Activated B cell treated with CpG ODN at 0.5 μM for 24 hours (primary cell): ENCODE measurements at regions not wholly inside any gene's neighbourhood (a gene's known extent, or its start where the extent isn't known, plus 50 kb on each side); places are given as distances from the start of the nearest gene placed in this dataset.

Source experiments
- ATAC-seq: fragments of 200-7000 bp; cut with Tn5 transposase; one replicate; pipeline ENCODE4 v1.10.0; 2021; ENCODE audit warnings: low read depth, mild to moderate bottlenecking, moderate library complexity
- CTCF ChIA-PET: fragments of 350-600 bp; sonication (Branson Sonifier 250); formaldehyde crosslinking; loops from one replicate; lab custom pipeline; 2021; ENCODE audit warnings: antibody characterized with exemption; lab: Charles Lee
- POLR2A ChIA-PET: fragments of 350-600 bp; sonication (Branson Sonifier 250); formaldehyde crosslinking; loops from one replicate; lab custom pipeline; 2021; ENCODE audit warnings: antibody characterized with exemption; lab: Charles Lee
- DNase-seq: peaks from one replicate; pipeline ENCODE4 v3.0.0; 2022
- H3K27ac Mint-ChIP-seq: one replicate; pipeline ENCODE4 v1.8.0; 2020; ENCODE audit warnings: mixed read lengths
- H3K27me3 Mint-ChIP-seq: one replicate; pipeline ENCODE4 v1.8.0; 2021; ENCODE audit warnings: mixed read lengths
- H3K36me3 Mint-ChIP-seq: one replicate; pipeline ENCODE4 v1.8.0; 2021; ENCODE audit warnings: low read depth, mixed read lengths
- H3K4me1 Mint-ChIP-seq: one replicate; pipeline ENCODE4 v1.8.0; 2021; ENCODE audit warnings: mixed read lengths
- H3K4me3 Mint-ChIP-seq: one replicate; pipeline ENCODE4 v1.8.0; 2020; ENCODE audit warnings: mild to moderate bottlenecking, mixed read lengths
- H3K9me3 Mint-ChIP-seq: one replicate; pipeline ENCODE4 v1.8.0; 2020; ENCODE audit warnings: mixed read lengths
- intact Hi-C: fragments of 100-400 bp; cut with micrococcal nuclease; formaldehyde crosslinking; loops from one replicate; pipeline ENCODE4 v1.15.1; 2024
- TF ChIP-seq, protein P1 (sequence below): fragments of 200-600 bp; IDR thresholded peaks from one replicate; pipeline ENCODE4 v1.8.0; 2022; ENCODE audit warnings: antibody characterized with exemption, mild to moderate bottlenecking

DNA sequence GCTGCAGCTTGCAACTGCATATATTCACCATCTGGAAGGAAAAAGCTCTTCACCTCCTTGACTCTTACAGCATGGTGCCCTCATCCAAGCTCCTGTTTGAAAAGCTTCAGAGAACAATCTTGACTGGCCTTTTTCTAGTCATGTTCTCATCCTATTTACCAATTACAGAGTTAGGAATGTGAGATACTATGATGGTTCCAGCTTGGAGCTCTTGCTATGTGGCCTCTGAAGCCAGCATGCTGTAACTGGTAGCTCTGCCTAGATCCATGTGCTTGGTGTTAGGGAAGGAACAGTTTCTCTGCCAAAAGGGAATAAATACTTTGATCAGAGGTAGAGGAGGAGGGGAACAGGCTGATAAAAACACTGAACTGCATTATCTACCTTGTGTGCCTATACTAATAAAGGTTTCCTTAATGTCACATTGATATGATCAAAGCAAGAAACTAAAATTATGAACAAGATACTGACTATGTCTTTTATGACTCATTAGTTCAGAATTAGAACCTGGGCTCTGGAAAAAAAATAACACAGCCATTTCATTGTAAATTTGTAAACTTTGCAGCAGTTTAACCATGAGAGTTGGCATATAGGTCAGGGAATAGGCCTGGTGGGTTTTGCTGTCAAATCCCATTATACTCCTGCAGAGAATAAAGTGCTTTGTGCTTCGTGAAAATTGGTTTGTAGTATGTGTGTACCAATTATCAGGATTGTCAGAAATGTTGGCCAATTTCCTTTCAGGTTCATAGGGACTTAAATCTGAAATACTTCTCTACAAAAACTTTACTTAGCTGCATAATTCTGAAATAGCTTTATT is 92.7 kb downstream of the LEPR start:
- Mint-ChIP-seq H3K4me1 (no peaks in the 10 kb centered on the region), H3K36me3 (no peaks in the 10 kb centered on the region), H3K27me3 (peaks cover 2% of the 10 kb centered on the region), H3K9me3 (no peaks in the 10 kb centered on the region), H3K27ac (no peak overlapping the region), H3K4me3 (no peak overlapping the region)
- ATAC-seq (no peak), DNase-seq (no peak)
- TF ChIP-seq, protein P1, sequence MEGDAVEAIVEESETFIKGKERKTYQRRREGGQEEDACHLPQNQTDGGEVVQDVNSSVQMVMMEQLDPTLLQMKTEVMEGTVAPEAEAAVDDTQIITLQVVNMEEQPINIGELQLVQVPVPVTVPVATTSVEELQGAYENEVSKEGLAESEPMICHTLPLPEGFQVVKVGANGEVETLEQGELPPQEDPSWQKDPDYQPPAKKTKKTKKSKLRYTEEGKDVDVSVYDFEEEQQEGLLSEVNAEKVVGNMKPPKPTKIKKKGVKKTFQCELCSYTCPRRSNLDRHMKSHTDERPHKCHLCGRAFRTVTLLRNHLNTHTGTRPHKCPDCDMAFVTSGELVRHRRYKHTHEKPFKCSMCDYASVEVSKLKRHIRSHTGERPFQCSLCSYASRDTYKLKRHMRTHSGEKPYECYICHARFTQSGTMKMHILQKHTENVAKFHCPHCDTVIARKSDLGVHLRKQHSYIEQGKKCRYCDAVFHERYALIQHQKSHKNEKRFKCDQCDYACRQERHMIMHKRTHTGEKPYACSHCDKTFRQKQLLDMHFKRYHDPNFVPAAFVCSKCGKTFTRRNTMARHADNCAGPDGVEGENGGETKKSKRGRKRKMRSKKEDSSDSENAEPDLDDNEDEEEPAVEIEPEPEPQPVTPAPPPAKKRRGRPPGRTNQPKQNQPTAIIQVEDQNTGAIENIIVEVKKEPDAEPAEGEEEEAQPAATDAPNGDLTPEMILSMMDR: no peak
- ChIA-PET POLR2A (no interaction called here), CTCF (no interaction called here)
- intact Hi-C loops: no loop called here

DNA sequence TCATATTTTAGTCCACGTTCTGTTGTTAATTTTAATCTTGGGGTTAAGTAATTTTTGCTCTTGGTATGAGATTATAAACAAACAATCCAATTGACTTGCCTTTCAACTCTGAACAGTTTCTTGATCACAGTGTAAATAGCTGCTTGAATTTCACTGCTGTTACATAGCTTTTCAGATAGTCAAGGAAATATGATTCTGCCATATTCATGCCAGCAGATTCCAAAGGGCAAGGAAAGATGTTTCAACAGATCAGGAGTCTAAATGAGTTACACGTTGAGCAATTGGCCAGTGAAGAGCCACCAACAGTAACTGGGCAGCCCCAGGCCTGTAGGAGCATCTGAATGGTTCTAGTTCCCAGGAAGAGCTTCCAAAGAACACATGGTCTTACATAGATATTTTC is 93.6 kb downstream of the LEPR start:
- no peaks in the 10 kb centered on the region for H3K36me3 Mint-ChIP-seq
- POLR2A ChIA-PET: no interaction called here
- ATAC-seq: no peak

DNA sequence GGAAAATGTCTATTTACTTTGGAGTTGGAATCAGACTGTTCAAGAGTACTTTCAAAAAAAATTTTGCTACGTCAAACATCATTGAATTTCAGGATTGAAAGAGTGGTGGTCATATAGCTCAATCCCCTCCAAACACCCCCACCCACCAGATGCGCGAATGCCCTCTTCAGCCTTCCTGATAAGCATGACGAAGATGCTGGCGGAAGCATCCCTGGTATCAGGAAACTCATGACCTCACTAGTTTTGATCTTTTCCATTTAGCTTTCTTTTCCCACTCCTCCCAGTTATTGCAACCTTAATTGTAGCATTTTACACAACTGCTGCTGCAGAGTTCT is 104.4 kb downstream of the LEPR start:
- POLR2A ChIA-PET: no interaction called here
- ATAC-seq (no peak), DNase-seq (no peak)
- CTCF ChIA-PET: no interaction called here
- Mint-ChIP-seq H3K4me1 (no peaks in the 10 kb centered on the region), H3K27me3 (peaks cover 33% of the 10 kb centered on the region), H3K27ac (no peak overlapping the region), H3K36me3 (no peaks in the 10 kb centered on the region), H3K9me3 (no peaks in the 10 kb centered on the region), H3K4me3 (no peak overlapping the region)
- intact Hi-C loops: no loop called here
- TF ChIP-seq, protein P1: no peak

More for the DNA sequence above, 93.6 kb downstream of the LEPR start:
- CTCF ChIA-PET: no interaction called here
- Mint-ChIP-seq H3K9me3 (no peaks in the 10 kb centered on the region), H3K4me3 (no peak overlapping the region), H3K27ac (no peak overlapping the region), H3K4me1 (no peaks in the 10 kb centered on the region), H3K27me3 (peaks cover 2% of the 10 kb centered on the region)
- intact Hi-C loops: no loop called here
- TF ChIP-seq, protein P1: no peak
- DNase-seq: no peak

DNA sequence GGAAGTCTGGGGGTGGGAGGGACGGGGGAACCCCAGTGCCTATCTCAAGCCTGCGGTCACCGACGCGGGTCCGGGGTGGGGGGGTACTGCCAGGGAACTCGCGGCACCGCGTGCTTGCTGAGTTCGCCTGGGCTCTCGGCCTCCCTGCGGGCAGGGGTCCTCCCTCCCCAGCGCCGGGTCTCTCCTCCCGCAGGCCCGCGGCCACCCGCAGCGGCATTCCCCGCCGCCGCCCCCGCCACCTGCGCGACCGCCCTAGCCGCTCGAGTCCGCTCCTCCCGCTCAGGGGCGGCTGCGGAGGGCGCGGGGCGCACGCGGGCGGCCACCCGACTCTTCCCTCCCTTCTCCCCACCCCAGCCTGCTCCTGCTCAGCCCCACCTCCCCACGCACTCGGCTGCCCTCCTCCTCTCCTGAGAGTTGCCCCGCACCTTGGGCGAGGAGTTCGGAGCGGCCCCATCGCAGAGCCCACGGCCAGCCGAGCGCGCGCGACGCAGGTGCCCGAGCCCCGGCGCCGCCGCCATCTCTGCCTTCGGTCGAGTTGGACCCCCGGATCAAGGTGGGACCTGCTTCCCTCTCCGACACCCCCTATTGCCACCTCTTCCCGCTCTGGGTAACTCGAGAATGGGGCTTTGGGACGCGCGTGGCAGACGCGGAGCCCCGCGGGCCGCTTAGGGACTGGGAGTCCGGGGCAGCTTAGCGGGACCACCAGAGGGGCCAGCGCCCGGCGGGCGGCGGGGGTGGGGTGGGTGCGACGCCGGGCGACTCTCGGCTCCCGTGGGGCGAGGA is 105.0 kb downstream of the LEPR start:
- H3K27ac Mint-ChIP-seq: no peak overlapping the region
- no peak overlapping the region for H3K4me3 Mint-ChIP-seq

More for the DNA sequence above, 105.0 kb downstream of the LEPR start:
- DNase-seq: no peak
- no peaks in the 10 kb centered on the region for H3K4me1 Mint-ChIP-seq
- H3K27me3 Mint-ChIP-seq: peaks cover 37% of the 10 kb centered on the region
- POLR2A ChIA-PET: no interaction called here
- no peak for ATAC-seq
- H3K36me3 Mint-ChIP-seq: no peaks in the 10 kb centered on the region
- H3K9me3 Mint-ChIP-seq: no peaks in the 10 kb centered on the region
- TF ChIP-seq, protein P1: no peak
- intact Hi-C loops: no loop called here
- CTCF ChIA-PET: no interaction called here
